ENCODE measurements at regions not wholly inside any gene's neighbourhood (a gene's known extent, or its start where the extent isn't known, plus 50 kb on each side); places are given as distances from the start of the nearest gene placed in this dataset.

DNA sequence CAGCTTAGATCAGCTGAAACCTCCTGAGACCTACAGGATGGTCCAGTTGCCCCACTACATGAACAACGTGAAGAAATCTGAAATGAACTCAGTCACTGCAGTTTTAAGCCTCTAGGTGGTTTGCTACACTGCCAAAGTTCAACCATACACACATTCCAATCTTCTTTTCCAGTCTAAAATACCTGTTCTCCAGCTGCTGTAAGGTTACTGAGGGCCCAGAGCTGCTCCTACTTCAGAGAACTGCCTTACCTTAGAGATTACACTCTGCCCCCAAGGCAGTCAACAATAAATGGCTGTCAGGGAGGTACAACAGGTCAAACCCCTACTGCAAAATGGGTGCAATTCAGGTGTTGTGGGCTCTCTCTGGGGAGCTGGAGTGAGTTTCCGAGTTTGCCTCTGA, 154.1 kb upstream of the MIR17HG start:
- no peak for DNase-seq (ENCODE audit: low read depth in 2 of 2)

DNA sequence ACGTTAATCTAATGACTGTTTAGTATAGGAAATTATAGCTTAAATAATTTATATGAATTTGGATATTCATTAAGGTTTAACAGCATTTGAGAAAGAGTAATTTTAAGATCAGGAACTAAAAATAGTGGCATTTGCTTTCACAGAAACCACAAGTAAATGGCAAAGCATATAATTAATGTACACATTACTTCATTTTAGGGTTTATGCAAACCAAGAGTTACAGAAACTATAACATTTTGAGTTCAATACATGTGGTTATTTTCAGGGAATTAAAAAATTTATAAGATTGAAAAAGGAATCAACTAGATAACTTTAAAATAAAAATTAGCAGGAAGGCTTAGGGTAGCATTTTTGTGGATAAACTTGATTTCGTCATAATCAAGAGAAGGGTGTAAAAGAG, 151.7 kb upstream of the MIR17HG start:
- DNase-seq (ENCODE audit: low read depth in 2 of 2) = no peak

DNA sequence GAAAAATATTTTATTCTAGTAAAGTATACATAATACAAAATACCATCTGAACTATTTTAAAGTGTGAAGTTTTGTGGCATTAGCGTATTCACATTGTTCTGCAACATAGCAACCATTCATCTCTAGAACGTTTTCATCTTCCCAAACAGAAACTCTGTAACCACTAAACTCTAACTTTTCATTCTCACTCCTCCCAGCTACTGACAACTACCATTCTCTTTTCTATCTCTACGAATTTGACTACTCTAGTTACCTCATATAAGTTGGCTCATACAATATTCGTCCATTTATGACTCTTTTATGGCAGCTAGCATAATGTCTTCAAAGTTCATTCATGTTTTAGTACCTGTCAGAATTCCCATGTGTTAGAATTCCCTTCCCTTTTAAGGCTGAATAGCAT, 150.5 kb upstream of the MIR17HG start:
- no peak for DNase-seq (ENCODE audit: low read depth in 2 of 2)

DNA sequence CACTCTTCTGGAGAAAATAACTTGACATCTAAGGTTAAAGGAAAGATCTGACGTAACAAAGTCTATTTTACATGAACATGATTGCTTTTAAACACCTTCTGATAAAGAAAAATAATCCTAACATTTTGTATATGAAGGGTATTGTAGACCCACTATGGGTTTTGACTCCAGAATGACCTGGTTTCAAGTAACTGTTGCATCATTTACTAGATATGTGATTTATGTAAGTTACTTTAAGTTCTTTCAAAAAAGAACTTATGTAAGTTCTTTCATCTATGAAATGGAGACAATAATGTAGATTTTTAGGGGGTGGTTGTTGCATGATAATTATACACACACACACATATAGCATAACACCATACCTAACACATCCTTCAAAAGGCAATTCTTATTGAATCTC, 147.6 kb upstream of the MIR17HG start:
- DNase-seq (ENCODE audit: low read depth in 2 of 2) = no peak

DNA sequence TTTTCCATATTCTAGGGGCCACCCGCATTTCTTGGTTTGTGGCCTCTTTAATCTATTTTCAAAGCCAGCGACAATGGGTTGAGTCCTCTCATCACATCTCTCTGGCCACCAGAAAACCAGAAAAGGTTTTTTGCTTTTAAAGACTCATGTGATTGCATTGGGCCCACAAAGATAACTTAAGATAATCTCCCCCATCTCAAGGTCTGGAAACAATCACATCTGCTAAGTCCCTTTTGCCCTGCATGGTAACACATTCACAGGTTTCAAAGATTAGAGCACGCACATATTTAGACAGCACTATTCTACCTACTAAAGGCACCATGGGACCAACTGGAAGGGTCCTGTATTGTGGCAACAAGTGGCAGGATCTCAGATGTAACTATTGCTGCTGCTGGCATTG, 147.0 kb upstream of the MIR17HG start:
- no peak for DNase-seq (ENCODE audit: low read depth in 2 of 2)

DNA sequence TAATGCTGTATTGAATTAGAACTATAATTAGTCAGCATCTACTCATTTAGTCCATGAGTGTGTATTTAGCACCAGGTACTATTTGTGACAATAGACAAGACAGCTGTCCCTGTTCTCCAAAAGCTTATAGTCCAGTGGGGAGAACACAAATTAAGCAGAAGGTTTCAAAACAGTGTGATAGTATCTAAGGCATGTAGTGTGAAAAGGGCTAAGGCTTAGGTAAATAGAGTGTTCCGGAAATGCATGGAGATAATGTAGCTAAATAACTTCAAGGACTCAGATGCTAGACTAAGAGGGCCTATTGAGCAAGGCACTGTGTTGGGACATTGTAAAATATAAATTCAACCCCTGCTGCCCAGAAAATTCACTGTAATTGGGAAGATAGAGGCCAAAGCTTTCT, 144.1 kb upstream of the MIR17HG start:
- DNase-seq (ENCODE audit: low read depth in 2 of 2) = no peak

DNA sequence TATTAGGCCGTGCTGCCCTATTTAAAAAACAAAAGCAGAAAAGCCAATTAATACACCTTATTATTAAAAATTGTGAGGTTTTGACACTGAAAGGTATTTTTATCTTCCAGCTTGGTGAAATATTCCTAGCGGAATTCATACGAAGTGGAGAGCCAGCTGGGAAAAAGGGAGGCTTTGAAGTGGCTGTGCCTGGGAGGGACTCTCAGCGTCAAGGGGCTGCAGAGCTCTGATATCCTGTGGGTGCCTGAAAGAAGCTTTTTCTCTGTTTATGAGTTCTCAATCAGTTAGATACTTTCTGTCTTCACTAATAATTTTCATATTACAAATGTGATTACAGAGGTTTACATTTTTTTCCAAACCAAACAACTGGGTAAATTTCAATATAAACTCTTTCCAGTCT, 140.2 kb upstream of the MIR17HG start:
- no peak for DNase-seq (ENCODE audit: low read depth in 2 of 2)

DNA sequence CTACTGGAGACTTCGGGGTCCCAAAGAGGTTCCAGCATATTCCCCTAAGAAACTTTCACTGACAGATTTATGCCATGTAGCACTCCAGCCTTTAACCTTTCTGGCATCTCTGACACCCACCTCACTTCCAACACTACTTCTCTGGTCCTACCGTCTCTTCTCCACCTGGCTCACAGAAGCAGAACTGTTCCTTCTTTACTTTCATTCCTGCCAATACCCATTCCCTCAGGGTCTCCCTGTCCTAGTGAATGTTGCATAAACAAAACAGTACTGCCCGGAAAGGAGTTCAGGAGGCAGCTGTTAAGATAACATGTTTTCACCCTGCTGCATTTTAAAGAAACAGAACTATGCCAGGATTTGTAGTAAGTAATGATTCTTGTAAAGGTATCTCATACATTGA, 136.0 kb upstream of the MIR17HG start:
- DNase-seq (ENCODE audit: low read depth in 2 of 2) = no peak

DNA sequence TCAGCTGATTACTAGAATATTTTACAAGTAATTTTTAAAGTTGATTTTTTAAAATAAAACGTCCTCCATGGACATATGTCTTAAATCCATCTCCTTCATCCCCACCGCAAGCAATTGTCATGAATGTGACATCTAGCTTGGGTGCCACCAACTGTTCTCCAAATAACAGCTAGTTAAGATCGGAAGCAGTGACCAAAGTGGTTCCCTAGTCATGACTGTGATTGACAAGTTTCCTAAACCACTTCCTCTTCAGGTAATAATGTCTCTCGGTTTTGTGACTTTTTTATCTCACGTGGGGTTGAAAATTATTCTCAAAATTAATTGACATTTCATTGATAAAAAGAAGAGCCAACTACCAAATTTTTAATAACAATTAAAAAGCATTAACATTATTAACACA, 135.3 kb upstream of the MIR17HG start:
- DNase-seq (ENCODE audit: low read depth in 2 of 2) = no peak

DNA sequence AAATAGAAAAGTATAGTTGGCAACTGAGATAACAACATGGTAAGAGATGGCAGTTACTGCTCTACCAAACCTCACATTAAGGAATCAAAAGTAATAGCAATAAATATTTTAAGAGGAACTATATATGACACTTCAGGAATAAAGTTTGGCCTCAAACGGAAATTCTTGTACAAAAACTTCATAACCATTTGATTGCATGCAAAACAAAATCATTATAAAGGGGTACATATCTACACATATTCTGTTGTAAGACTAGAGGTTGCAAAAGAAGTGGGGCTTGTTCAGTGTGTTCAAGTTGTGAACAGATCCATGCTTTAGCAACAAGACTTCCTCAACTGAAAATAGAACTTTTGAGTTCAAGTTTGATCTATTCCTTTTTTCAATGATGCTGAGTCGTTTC, 133.5 kb upstream of the MIR17HG start:
- DNase-seq (ENCODE audit: low read depth in 2 of 2) = no peak

DNA sequence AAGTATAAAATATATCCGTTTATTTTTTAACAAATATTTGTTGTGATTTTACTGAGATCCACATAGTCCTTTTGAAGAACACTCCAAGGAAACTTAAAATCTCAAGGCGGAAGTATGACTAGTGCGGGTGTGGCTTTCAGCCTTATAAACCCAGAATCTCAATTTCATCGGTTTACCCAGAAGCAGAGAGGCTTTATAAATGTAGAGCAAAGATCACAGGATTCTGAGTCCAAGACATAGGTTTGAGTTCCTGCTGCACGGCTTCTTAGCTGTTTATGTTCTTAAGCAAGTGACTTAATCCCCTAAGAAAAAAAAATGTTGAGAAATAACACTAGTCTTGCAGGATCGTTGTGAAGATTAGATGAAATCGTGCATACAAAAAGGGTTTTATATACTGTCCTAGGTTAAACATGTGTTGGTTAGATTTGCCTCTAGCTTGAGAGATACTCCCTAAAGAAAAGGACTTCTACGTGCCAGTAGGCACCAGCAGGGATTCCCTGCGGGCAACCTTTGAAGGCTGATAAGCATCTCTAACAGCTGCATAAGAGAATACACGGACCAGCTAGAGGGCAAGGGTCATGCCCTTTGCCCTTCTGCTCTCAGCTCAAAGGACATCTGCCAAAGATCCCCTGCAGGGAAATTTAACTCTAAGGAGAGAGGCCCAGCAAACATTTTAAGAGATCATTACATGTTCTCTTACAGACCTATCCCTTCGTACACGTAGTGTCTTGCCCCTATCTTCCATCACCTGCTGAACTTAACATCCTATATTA, 130.4 kb upstream of the MIR17HG start:
- no peak for DNase-seq (ENCODE audit: low read depth in 2 of 2)

DNA sequence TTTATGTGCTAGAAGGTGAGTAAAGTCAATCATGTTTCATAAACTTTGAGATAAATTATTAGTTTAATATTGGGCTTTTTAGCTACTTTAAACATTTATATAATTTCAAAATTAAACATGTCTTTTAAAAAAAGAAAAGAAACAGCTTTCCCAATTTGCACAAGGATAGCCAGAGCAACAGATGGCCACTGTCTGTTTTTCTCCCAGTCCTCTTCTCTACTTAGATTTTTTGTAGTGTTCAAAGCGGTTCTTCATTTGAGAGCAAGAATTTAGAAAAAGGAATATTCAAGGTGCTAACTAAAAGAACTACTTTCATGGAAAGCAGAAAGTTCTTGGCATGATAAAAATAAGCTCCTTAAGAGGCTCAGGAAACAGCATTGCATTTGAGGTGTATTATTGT, 128.3 kb upstream of the MIR17HG start:
- no peak for DNase-seq (ENCODE audit: low read depth in 2 of 2)

DNA sequence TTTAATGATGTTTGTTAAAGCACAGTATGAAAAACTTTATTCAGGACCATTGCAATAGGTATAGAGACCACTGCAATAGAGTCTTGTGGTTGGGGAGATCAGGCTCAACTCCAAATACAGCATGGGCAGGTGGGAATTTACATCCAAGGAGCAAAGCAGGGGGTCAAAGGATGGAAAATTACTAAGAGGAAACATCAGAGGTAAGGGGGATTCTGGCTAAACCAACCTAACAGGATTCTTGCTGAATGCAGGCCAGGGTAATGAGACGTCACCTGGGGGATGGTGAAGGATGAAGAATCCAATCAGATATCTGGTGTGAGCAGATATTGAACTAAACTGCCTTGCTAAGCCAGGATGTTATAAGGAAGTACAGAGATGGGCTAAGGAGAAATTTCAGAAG, 126.6 kb upstream of the MIR17HG start:
- no peak for DNase-seq (ENCODE audit: low read depth in 2 of 2)

DNA sequence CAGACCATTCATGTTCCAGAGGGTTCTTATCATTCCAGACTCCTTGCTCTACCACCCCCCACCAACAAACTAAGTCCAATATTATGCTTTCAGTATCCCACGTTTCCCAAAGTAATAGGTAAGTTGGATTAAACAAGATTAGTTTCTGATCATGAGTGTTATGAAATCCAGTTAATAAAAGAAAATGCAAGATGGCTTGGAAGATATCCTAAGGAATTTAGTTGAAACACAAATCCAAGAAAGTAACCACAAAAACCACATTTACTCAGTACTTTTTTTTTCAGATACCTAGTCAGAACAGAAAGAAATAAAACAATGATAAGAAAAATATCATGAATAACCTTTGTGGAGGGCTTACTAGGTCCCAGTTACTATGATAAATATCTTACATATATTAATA, 119.4 kb upstream of the MIR17HG start:
- no peak for DNase-seq (ENCODE audit: low read depth in 2 of 2)

DNA sequence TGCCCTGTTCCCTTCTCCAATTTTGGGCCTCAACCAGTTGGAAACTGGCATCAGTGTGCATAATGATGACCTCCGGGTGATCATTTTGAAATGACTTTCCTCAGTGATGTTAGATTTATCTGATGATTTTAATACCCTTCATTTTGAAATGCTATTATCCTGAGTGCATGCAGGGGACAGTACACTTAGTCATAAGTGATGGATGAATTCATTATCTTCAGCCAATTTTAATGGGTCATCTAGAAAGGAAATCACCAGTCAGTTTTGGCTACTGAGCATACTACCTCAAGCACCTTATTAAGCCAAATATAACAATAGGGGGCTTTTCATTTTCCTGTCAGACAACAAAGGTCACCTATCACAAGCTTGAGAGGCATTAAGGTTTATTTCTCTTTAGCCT, 118.5 kb upstream of the MIR17HG start:
- no peak for DNase-seq (ENCODE audit: low read depth in 2 of 2)

DNA sequence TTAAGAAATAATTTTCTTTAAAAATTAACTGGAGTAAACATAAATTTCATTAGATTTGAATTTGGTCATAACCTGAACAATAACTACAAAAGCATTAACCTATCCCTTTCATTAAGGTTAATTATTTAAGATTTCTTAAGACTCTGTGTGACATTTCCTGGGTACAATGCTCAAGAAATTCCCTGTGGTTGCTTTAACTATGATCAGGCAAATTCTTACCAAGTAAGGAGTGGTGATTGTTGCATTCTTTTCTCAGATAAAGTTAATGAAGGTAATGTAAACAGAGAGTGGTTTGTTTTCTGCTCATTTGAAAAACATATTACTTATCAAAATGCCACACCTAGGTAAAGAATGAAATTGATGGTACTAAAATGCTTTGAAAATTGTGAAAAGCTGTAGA, 114.8 kb upstream of the MIR17HG start:
- no peak for DNase-seq (ENCODE audit: low read depth in 2 of 2)

DNA sequence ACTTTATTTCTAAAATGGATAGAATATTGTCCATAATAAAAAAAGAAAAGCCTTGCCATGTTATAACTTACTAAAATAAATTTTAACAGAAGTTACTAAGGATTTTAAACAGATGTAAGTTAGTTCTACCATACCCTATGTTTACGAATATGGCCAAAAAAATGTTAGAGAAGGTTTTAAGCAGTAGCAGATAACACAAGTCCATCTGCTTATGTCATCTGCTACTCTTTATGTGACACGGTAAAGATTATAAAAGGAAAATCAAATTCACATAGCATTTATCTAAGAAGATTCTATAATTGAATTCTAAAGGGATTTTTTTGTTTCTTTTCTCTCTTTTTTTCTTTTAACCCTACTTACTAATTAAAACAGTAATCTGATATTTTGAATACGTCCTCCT, 114.2 kb upstream of the MIR17HG start:
- DNase-seq (ENCODE audit: low read depth in 2 of 2) = no peak

DNA sequence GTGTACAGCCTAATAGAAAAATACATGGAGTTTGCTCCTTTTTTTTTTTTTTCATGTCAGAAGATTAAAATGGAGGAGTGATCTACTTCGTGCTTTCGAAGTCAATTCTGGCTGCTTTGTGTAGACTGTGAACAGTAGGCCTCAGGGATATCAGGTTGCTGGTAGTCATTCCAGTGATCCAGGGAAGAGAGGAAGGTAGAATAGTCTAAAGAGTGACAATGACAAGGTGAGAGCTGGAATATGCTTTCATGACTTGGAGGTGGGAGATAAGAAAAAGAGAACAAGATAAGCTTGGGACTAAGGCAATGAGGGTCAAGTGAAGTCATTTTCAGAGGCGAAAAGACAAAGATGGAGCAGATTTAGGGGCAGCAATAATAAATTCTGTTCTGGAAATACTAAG, 111.3 kb upstream of the MIR17HG start:
- DNase-seq (ENCODE audit: low read depth in 2 of 2) = no peak

DNA sequence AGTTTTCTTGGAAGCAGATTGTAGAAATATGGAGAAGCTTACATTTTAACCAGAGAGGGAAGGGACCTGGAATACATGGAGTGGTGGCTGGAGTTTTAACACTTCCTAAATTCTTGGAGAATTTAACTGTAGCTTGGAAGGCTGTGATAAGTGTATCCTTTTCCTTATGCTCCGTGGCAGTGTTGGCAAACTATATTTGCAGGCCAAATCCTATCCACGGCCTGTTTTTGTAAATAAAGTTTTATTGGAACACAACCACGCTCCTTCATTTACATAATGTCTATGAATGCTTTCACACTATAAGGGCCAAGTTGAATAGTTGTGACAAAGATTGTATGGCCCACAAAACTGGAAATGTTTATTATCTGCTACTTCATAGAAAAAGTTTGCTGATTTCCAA, 110.6 kb upstream of the MIR17HG start:
- DNase-seq (ENCODE audit: low read depth in 2 of 2) = no peak

DNA sequence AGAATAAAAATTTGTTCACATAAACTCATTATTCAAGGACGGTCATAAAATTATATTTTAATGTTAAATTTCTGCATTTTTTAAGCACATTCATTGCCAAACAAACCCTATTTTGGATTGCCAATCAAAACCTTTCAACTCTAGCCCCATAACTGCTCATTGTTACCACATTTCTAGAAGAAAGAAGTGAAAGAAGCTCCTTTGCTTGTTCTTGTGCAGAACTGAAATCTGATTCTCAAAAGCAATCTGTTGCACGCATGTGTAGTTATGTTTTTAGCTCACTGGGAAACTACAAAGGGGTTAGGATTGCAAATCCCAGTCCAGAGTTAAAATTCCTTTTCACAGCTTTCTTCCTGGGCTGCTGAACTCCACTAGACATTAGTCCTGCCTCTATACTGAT, 109.5 kb upstream of the MIR17HG start:
- no peak for DNase-seq (ENCODE audit: low read depth in 2 of 2)

DNA sequence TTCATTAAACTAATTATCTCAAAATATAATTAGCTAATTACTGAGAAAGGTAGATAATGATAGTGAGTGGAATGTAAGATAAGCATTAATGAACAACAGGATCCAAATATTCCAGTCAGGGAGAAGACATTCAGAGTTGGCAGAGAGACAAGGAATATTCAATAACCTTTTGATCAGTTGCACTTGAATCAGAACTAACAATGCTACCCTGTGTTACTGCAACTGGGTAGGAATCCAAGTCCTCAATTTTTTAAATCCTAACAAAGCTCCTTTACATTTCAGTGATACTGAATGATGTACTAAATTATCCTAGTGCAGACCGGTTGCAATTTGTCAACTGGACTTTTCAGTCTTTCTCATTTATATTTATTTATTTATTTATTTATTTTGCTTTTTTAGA, 107.1 kb upstream of the MIR17HG start:
- no peak for DNase-seq (ENCODE audit: low read depth in 2 of 2)

DNA sequence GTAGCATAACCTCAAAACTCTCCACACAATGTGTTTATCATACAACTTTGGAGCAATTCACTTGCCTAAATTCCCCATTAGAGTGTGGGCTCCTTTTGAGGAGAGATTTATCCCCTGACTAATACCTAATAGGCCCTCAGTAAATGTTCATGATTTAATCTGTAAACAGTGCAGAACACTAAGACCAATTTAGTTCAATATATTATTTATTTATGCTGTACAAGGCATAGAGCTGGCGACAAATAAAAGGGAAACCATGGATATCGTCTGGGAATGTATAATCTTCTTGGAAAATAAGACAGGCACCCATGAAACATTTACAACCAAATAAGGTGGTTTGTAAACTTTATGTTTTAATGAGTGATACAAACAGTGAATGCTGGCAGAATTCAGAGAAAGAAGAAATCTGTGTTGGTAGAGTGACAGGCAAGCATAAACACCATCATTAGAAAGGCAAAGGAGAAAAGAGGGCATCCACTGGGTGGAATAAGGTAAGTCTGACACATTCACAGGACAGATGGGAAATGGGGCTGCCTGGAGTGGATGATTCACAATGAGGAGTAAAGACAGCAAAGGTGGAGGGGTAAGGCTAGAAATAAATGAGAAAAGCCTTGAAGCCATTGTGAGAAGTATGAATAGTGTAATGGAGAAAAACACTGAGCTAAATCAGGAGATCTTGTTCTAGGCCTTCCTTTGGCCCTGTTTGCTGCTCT, 106.1 kb upstream of the MIR17HG start:
- DNase-seq (ENCODE audit: low read depth in 2 of 2) = no peak

DNA sequence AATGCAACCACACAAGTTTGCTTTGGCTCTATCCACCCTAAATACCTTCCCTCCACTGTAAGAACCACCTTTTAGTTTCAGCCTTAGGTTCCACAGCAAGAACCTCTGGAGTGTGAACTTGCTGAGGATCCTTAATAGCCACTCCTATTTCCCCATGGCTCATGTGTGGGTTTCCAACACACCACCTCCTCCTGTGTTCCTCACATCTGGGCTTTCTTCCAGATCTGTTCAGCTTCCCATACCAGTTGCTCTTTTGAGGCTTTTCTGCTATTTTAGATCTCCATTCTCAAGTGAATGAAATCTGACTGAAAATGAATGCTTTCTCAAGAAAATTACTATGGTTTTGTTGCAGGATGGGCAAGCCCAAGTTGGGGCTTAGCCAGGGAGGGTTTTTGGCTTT, 104.8 kb upstream of the MIR17HG start:
- DNase-seq (ENCODE audit: low read depth in 2 of 2) = no peak

DNA sequence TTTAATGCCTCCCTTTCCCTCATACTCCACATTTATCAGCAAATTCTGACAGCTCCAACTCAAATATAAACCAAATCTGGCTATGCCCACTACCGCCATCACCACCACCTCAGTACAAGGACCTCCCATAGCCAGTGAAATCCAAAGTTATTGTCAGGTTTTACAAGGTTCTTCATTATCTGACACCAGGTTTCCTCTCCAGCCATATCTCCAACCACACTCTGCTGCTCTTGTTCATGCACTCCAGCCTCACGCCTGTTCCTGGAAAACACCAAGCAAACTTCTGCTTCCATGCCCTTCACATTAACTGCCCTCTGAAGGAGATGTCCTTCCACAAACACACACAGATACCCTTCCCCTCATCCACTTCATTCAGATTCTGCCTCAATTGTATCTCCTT, 102.2 kb upstream of the MIR17HG start:
- DNase-seq (ENCODE audit: low read depth in 2 of 2) = no peak
